ENCODE measurements at regions not wholly inside any gene's neighbourhood (a gene's known extent, or its start where the extent isn't known, plus 50 kb on each side); places are given as distances from the start of the nearest gene placed in this dataset.
A peak's percentile ranks its signal among the peaks of the same experiment; 100 is the strongest.
"Not testable (repeated sequence)": the region's sequence is repeated elsewhere in the genome, so short reads cannot be mapped to it uniquely, and the experiment has no call there.

- no peaks in the 10 kb centered on the region for H3K4me1 Mint-ChIP-seq
- H3K27ac Mint-ChIP-seq (ENCODE audit: unreplicated experiment): no peak overlapping the region
- H3K36me3 Mint-ChIP-seq (ENCODE audit: low read depth): no peaks in the 10 kb centered on the region
- H3K4me3 Mint-ChIP-seq: no peak overlapping the region
- no peak for DNase-seq (ENCODE audit: low read depth, low spot score)
- H3K9me3 Mint-ChIP-seq: peaks cover 4% of the 10 kb centered on the region
- H3K27me3 Mint-ChIP-seq (ENCODE audit: low read depth): no peaks in the 10 kb centered on the region
- no peak for TF ChIP-seq CTCF (conservative IDR thresholded peaks at IDR 0.05)
Observed at GRCh38 chr4:137738375-137738990, 206.2 kb upstream of the PCDH18 start.

GRCh38 chr4:137735561-137736104 lies 203.3 kb upstream of the PCDH18 start:
- H3K36me3 Mint-ChIP-seq (ENCODE audit: low read depth): peaks cover 7% of the 10 kb centered on the region
- TF ChIP-seq CTCF (conservative IDR thresholded peaks at IDR 0.05): no peak
- no peak overlapping the region for H3K4me3 Mint-ChIP-seq
- H3K4me1 Mint-ChIP-seq: no peaks in the 10 kb centered on the region
- no peak for DNase-seq (ENCODE audit: low read depth, low spot score)
- H3K27ac Mint-ChIP-seq (ENCODE audit: unreplicated experiment): peak overlapping the region; percentile 19
- peaks cover 13% of the 10 kb centered on the region for H3K9me3 Mint-ChIP-seq
- no peaks in the 10 kb centered on the region for H3K27me3 Mint-ChIP-seq (ENCODE audit: low read depth)

GRCh38 chr4:137733174-137734141 lies 201.2 kb upstream of the PCDH18 start:
- peak; percentile 46 for TF ChIP-seq CTCF (conservative IDR thresholded peaks at IDR 0.05)
- not testable (repeated sequence) for H3K4me1 Mint-ChIP-seq; H3K4me3 Mint-ChIP-seq; H3K27me3 Mint-ChIP-seq (ENCODE audit: low read depth); DNase-seq (ENCODE audit: low read depth, low spot score); H3K36me3 Mint-ChIP-seq (ENCODE audit: low read depth); H3K27ac Mint-ChIP-seq (ENCODE audit: unreplicated experiment)
- H3K9me3 Mint-ChIP-seq: peaks cover 15% of the 10 kb centered on the region

GRCh38 chr4:137722910-137723309 lies 190.6 kb upstream of the PCDH18 start:
- H3K27ac Mint-ChIP-seq (ENCODE audit: unreplicated experiment): no peak overlapping the region
- H3K4me3 Mint-ChIP-seq: no peak overlapping the region
- H3K36me3 Mint-ChIP-seq (ENCODE audit: low read depth): no peaks in the 10 kb centered on the region
- no peaks in the 10 kb centered on the region for H3K4me1 Mint-ChIP-seq
- TF ChIP-seq CTCF (conservative IDR thresholded peaks at IDR 0.05): no peak
- no peak for DNase-seq (ENCODE audit: low read depth, low spot score)
- no peaks in the 10 kb centered on the region for H3K27me3 Mint-ChIP-seq (ENCODE audit: low read depth)
- H3K9me3 Mint-ChIP-seq: peaks cover 5% of the 10 kb centered on the region

- DNase-seq (ENCODE audit: low read depth, low spot score): no peak
- no peak overlapping the region for H3K27ac Mint-ChIP-seq (ENCODE audit: unreplicated experiment)
Observed at GRCh38 chr4:137711502-137711901, 179.2 kb upstream of the PCDH18 start.

More at GRCh38 chr4:137711502-137711901, 179.2 kb upstream of the PCDH18 start:
- Mint-ChIP-seq H3K4me3 (no peak overlapping the region), H3K36me3 (ENCODE audit: low read depth) (peaks cover 3% of the 10 kb centered on the region), H3K27me3 (ENCODE audit: low read depth) (no peaks in the 10 kb centered on the region), H3K9me3 (peaks cover 5% of the 10 kb centered on the region), H3K4me1 (peaks cover 5% of the 10 kb centered on the region)
- no peak for TF ChIP-seq CTCF (conservative IDR thresholded peaks at IDR 0.05)

All from neural crest cell (in vitro differentiated cells).